GM21737 (cell line): ENCODE measurements at regions not wholly inside any gene's neighbourhood (a gene's known extent, or its start where the extent isn't known, plus 50 kb on each side); places are given as distances from the start of the nearest gene placed in this dataset.
"Not testable (repeated sequence)": the region's sequence is repeated elsewhere in the genome, so short reads cannot be mapped to it uniquely, and the experiment has no call there.

Source experiments
- ATAC-seq: cut with Tn5 transposase; IDR thresholded peaks from one replicate; pipeline ENCODE4 v1.9.1; 2021; ENCODE audit warnings: mild to moderate bottlenecking, moderate library complexity; ENCODE audit not compliant: unreplicated experiment

- ATAC-seq: no peak
Observed at GRCh38 chr3:88775026-88775690, 332.3 kb upstream of the EPHA3 start.

GRCh38 chr3:88779482-88779881, 327.9 kb upstream of the EPHA3 start:
- ATAC-seq: no peak

- ATAC-seq: no peak
Observed at GRCh38 chr3:88784925-88785324, 322.5 kb upstream of the EPHA3 start.

DNA sequence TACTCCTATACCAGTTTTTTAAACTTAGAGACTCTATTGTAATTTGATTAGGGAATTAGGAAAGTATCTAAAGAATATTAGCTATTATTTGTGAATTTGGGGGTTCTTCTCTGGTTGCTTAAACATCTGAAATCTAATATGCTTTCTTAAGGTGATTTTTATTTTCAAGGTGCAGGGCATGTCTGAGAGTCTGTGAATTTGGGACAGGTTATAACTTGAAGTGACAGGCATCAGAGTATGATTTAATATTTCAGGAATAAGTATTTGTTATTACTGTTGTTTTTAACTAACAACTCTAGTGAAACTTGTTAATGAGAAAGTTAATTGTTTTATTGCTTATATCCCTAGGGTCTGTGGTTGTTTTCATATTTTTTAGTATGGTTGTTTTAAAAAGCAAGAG, 321.6 kb upstream of the EPHA3 start:
- ATAC-seq: no peak

- no peak for ATAC-seq
Observed at GRCh38 chr3:88795503-88795902, 311.9 kb upstream of the EPHA3 start.

DNA sequence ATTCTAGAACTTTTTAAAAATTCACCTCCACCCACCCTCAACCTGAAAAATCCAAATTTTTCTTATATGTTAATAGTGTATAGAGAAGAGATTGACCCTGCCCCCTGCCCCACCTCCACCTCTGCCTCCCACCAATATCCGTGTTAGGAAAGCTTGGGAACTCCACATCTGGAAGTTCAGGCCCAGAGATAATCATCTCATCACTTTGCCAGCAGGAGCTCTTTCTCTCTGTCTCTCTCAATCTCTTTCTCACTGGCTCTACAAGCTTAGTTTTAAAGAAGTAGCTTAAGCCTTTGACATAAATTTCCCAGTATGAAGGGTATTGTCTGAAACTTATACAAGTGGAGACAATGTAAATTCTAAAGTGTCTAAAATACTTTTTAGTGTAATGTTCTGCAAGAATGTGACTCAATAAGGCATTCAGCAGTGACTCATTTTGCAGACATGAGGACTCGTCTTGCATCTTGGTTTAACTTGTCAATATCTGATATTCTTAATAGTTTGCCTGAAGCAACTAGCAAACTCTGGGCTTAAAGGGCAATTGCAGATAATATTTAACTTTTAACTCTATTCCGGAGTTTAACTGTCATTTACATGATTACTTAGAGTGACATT, 299.8 kb upstream of the EPHA3 start:
- ATAC-seq: no peak

DNA sequence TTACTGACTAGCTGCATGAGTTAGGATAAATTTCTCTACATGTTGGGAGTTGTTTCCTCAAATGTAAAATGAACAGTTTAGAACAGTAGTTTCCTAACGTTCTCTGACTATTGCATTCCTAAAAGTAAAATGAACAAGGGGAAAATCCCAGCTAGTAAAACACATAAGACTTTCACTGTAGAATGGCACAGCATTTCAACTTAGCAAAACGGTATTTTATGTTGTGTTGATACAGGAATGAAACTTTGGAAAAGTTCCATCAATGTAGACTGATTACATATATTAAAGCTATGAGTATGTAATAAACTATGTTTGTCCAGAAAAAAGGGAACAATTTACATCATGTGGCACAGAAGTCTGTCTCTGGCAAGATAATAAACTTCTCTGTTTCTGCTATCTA, 297.4 kb upstream of the EPHA3 start:
- no peak for ATAC-seq

- no peak for ATAC-seq
Observed at GRCh38 chr3:88810455-88810854, 297.0 kb upstream of the EPHA3 start.

DNA sequence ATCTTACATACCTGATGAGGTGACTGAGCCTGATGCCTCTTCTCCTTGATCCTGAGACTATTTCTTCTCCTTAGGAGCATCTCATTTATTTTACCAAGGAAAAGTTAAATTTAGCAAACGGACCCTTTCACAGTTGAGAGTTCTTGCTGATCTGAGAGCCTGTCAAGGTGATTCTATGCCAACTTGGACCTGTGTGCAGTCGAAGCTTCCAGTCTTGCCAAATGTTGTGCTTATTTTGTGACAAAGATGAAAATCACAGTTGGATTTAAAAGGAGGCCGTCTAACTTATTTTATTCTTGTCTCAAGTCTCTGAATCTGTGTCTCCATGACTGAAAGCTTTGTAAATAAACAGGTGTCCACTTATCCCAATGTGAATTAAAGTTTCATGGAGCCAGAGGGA, 296.3 kb upstream of the EPHA3 start:
- no peak for ATAC-seq

DNA sequence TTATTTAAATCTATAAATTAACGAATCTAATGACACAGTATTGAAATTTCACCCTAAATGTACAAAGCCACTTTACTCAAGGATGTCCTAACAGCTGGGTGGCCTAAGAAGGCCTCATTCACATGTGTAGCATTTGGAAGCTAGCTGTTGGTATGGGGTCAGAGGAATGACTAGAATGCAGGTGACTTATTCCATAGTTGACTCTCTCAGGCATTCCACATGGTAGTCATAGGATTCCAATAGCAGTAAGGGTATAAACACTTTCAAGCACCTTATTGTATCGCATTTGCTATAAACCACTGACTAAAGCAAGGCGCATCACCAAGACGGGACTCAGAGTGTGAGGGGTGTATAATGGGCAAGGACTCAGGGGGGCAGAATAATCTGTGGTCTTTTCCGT, 294.8 kb upstream of the EPHA3 start:
- no peak for ATAC-seq

DNA sequence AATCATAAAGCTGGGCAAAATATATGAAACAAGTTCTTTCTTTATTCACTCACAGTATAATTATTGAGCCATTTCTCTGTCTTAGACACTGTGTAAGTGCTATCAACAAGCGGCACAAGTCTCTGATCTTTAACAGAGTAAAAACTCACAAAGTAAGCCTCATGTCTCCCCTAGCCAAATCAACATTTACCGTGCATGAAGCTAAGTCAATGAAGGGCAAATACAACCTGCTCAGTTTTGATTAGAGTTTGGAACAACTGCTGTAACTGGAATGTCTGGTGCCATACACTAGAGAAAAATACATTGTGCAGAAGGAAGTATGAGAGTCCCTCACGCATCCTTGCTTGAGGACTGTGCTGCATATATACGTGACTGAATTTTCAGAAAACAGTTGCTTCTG, 291.0 kb upstream of the EPHA3 start:
- no peak for ATAC-seq

DNA sequence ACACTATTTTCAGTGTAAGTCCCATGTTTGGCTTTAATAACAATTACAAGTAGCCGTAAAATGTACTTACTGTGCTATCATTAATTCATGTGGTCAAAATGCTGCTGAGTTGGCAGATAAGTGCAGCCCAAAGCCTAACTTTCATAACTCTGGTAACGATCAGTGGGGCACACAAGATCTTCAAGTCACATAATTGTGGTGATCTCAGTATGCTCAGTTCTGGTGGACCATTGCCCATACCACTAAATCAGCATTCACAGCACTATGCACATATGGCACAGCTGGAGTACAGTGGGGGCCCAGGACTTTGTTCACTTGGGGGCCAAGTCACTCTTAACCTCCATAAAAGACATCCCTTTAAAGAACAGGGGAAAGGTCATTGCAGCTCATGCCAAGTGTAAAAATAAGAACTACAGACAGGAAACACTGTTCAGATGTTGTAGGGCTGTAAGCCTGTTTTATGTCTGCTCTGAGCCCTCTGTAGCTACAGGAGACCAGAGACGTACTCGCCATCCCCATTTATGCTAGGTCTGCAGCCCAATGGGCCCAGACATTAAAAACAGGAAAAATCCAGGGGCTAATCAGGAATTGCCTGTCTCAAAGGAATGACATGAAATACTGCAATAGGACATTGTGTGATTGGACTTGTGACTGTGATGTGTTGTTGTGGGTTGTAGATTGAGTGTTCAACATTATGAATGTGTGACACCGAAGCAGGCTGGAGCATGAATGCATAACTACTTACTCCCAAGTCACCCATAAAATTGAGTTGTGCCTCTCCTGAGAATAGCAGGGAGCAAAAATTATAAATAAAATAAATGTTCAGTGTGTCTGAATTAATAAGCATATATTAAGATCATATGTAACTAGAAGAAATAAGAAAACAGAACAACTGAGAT, 282.5 kb upstream of the EPHA3 start:
- no peak for ATAC-seq

DNA sequence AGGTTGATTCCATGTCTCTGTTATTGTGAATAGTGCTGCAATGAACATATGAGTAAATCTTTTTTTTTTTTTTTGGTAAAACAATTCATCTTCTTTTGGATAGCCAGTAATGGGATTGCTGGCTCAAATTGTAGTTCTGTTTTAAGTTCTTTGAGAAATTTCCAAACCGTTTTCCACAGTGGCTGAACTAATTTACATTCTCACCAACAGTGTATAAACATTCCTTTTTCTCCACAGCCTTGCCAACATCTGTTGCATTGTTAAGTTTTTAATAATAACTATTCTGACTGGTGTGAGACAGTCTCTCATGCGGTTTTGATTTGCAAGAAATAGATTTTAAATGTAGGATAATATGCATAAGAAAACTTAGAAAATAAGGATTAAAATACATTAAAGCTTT, 279.0 kb upstream of the EPHA3 start:
- ATAC-seq: no peak

DNA sequence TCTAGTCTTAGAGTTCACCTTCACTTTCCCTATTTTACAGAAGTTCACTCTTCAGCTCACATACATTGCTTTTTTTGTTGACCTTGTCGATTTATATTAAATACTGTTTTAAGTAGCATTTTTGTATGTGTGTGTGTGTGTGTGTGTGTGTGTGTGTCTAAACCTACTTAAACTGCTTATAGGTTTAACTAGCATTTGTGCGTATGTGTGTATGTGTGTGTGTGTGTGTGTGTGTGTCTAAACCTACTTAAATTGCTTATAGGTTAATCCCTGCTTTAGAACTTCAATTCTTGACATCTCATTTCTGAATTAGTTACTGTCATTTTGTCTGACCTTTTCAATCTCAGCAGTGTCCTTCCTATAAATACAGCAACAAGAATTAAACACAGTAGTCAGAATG, 254.8 kb upstream of the EPHA3 start:
- no peak for ATAC-seq

DNA sequence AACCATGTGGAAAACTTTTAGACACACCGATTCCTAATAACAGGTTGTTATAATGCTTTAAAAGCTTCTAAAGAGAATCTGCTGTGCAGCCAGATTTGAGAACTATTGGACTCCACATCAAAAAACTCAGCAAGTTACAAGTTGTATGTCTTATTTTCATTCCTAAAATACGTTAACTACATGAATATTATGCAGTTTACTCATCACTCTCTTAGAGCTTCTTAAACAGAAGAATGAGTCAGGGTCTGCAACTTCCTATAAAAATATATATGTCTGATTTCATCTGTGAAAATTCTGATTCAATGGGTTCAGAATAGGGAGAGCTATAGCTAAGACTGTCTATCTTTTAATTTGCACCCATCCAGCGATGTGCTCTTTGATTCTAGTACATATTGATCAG, 244.2 kb upstream of the EPHA3 start:
- no peak for ATAC-seq

GRCh38 chr3:88876724-88877123, 230.7 kb upstream of the EPHA3 start:
- no peak for ATAC-seq

GRCh38 chr3:88879905-88880304, 227.5 kb upstream of the EPHA3 start:
- no peak for ATAC-seq

DNA sequence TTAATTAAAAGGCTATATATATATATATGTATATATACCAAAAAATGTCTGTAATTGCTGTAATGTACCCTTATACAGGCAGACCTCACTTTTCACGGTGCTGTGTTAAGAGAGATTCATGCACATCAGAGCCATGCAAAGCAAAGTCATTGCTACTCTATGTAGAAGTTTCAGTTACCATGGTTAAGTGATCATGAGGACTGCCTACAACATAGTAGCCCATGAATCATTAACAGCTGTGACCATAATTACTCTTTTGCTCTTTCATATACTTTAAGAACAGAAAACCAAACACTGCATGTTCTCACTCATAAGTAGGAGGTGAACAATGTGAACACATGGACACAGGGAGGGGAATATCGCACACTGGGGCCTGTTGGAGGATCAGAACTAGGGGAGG, 225.3 kb upstream of the EPHA3 start:
- ATAC-seq: peak; percentile 95

- not testable (repeated sequence) for ATAC-seq
Observed at GRCh38 chr3:88886624-88887023, 220.8 kb upstream of the EPHA3 start.

- ATAC-seq: no peak
Observed at GRCh38 chr3:88896026-88896425, 211.4 kb upstream of the EPHA3 start.

- no peak for ATAC-seq
Observed at GRCh38 chr3:88912294-88912877, 195.0 kb upstream of the EPHA3 start.

GRCh38 chr3:88918841-88919240, 188.6 kb upstream of the EPHA3 start:
- ATAC-seq: no peak
